Fibroblast of villous mesenchyme (primary cell): ENCODE measurements at regions not wholly inside any gene's neighbourhood (a gene's known extent, or its start where the extent isn't known, plus 50 kb on each side); places are given as distances from the start of the nearest gene placed in this dataset.

Experiments used
- DNase-seq: peaks from one replicate; pipeline ENCODE4 v3.0.0-alpha.2; 2010; ENCODE audit warnings: low read depth
- H3K4me3 ChIP-seq: 2 replicates; pipeline ENCODE4 v1.5.1; 2011; ENCODE audit warnings: low read depth, mild to moderate bottlenecking, low read length
- CTCF ChIP-seq: IDR thresholded peaks from 2 replicates; pipeline ENCODE4 v1.5.1; 2012; ENCODE audit warnings: low read depth, mild to moderate bottlenecking, low read length; ENCODE audit not compliant: insufficient read depth

- H3K4me3 ChIP-seq, result no peak overlapping the region
- DNase-seq, result peak; percentile 38
- no peak for TF ChIP-seq CTCF
These were observed 383.8 kb downstream of the PCNX1 start for GRCh38 chr14:71290960-71291466.

DNA sequence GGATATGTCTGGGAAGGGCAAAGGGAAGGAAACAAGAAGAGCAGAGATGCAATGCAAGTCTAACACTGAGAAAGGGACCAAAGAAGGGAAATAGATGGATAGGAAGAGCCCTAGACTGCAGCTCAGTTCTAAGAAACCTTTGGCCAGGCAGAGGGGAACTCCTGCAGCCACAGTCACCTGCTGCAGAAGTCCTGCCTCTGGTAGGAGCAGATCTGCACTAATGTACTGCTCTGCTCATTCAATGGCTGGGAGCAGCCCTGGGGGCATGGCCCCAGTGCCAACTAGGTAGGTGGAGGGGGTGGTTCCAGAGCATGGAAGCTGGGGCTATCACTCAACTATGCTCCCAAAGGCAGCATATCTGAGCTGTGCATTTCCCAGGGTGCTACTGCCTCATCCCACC, 388.9 kb downstream of the PCNX1 start:
- no peak for DNase-seq
- TF ChIP-seq CTCF, result no peak
- H3K4me3 ChIP-seq, result no peak overlapping the region

- no peak overlapping the region for H3K4me3 ChIP-seq
- peak; percentile 20 for DNase-seq
- no peak for TF ChIP-seq CTCF
These were observed 393.5 kb downstream of the PCNX1 start for GRCh38 chr14:71300566-71301330.

DNA sequence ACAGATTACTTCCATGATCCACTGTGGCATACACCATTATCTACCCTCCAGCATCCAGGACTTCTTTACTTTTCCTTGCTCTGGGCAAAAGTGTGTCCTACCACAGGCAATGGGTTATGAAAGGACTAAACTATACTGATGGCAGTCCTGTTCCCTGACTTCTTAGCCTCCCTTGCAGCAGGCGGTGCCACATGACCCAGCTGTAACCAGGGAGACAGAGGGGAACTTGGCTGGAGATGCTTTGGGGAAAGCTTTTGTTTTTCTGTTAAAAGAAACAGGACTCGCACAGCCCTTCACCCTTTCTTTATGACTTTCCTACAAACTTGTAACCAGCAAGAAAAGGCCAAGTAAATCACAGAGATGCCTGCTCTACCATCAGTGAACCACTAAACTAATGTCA, 394.4 kb downstream of the PCNX1 start:
- no peak for DNase-seq
- TF ChIP-seq CTCF, result no peak
- no peak overlapping the region for H3K4me3 ChIP-seq

- no peak for TF ChIP-seq CTCF
- DNase-seq, result no peak
- no peak overlapping the region for H3K4me3 ChIP-seq
These were observed 397.4 kb downstream of the PCNX1 start for GRCh38 chr14:71304690-71305089.

- H3K4me3 ChIP-seq, result no peak overlapping the region
- DNase-seq, result no peak
- no peak for TF ChIP-seq CTCF
These were observed 401.4 kb downstream of the PCNX1 start for GRCh38 chr14:71308671-71309070.

DNA sequence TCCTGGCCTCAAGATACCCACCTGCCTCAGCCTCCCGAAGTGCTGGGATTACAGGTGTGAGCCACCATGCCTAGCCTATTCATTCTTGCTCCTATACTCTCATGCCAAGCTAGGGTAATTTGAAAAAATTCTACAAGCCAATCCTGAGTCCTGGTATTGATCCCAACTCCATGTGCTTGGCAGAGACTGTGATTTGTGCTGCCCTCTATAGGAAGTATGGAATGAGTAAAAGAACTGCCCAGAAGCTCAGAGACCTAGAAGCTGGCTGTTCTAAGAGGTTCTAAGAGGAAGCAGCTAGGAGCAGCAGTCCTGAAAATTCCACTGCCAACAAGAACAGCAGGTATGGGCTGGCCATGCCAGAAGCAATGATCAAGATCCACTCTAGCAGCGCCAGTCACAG, 402.5 kb downstream of the PCNX1 start:
- no peak overlapping the region for H3K4me3 ChIP-seq
- peak; percentile 25 for TF ChIP-seq CTCF
- no peak for DNase-seq
